ENCODE measurements at regions not wholly inside any gene's neighbourhood (a gene's known extent, or its start where the extent isn't known, plus 50 kb on each side); places are given as distances from the start of the nearest gene placed in this dataset.

DNA sequence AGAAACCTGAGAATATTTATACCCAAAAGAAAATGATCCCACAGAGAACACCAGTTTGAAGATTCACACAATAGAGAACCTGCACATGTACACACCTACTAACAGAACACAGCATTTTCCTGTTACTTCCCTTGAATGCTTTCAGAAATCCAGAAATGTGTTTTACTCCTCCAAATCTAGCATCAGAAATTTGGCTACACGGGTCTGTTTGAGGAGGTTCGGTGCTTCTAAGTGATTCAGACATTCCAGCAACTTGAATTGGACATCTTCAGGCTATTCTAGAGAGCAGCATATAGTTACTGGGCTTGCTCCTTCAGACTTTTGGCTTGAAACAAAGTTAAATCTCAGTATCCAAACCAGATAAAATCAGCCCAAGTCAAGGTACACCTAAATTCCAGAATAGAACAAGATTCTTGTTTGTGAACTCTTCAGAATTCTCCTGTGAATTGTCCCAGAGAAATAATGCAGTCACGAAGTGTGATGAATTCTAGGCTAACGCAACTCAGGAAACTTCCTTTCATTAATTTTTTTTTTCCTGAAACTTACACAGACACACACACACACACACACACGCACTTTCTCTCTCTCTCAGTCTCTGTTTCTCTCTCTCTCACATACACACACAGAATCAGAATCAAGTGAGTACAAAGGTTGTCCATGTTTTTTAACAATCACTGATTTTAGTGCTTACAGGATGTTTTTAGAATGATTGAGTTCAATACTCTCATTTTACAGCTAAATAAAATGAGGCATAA, 278.4 kb upstream of the SNX7 start:
- TF ChIP-seq, protein P1, sequence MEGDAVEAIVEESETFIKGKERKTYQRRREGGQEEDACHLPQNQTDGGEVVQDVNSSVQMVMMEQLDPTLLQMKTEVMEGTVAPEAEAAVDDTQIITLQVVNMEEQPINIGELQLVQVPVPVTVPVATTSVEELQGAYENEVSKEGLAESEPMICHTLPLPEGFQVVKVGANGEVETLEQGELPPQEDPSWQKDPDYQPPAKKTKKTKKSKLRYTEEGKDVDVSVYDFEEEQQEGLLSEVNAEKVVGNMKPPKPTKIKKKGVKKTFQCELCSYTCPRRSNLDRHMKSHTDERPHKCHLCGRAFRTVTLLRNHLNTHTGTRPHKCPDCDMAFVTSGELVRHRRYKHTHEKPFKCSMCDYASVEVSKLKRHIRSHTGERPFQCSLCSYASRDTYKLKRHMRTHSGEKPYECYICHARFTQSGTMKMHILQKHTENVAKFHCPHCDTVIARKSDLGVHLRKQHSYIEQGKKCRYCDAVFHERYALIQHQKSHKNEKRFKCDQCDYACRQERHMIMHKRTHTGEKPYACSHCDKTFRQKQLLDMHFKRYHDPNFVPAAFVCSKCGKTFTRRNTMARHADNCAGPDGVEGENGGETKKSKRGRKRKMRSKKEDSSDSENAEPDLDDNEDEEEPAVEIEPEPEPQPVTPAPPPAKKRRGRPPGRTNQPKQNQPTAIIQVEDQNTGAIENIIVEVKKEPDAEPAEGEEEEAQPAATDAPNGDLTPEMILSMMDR (IDR thresholded peaks at IDR 0.05) = no peak
- TF ChIP-seq EZH2 (IDR thresholded peaks at IDR 0.05) = no peak

All from neural progenitor cell (in vitro differentiated cells).